ENCODE measurements at regions not wholly inside any gene's neighbourhood (a gene's known extent, or its start where the extent isn't known, plus 50 kb on each side); places are given as distances from the start of the nearest gene placed in this dataset.
"Not testable (repeated sequence)": the region's sequence is repeated elsewhere in the genome, so short reads cannot be mapped to it uniquely, and the experiment has no call there.

- Histone ChIP-seq H3K36me3 (ENCODE audit: control insufficient read depth, insufficient read depth, low read length) (no peaks in the 10 kb centered on the region), H3K27me3 (ENCODE audit: control insufficient read depth, insufficient read depth, low read length) (no peaks in the 10 kb centered on the region), H3K4me1 (ENCODE audit: control insufficient read depth, insufficient read depth, low read length) (no peaks in the 10 kb centered on the region), H3K9ac (ENCODE audit: low read depth, low read length) (no peak overlapping the region), H3K9me3 (ENCODE audit: control insufficient read depth, insufficient read depth, low read length) (no peaks in the 10 kb centered on the region), H3K4me3 (ENCODE audit: low read depth, low read length) (no peak overlapping the region)
Measured at GRCh38 chr1:234835239-234835638, 225.3 kb upstream of the IRF2BP2 start.

- no peaks in the 10 kb centered on the region for H3K9me3 ChIP-seq (ENCODE audit: control insufficient read depth, insufficient read depth, low read length)
- no peaks in the 10 kb centered on the region for H3K4me1 ChIP-seq (ENCODE audit: control insufficient read depth, insufficient read depth, low read length)
- H3K9ac ChIP-seq (ENCODE audit: low read depth, low read length), result no peak overlapping the region
- no peaks in the 10 kb centered on the region for H3K27me3 ChIP-seq (ENCODE audit: control insufficient read depth, insufficient read depth, low read length)
- no peak overlapping the region for H3K4me3 ChIP-seq (ENCODE audit: low read depth, low read length)
- H3K36me3 ChIP-seq (ENCODE audit: control insufficient read depth, insufficient read depth, low read length), result no peaks in the 10 kb centered on the region
Measured at GRCh38 chr1:234833646-234834045, 223.7 kb upstream of the IRF2BP2 start.

- no peaks in the 10 kb centered on the region for H3K27me3 ChIP-seq (ENCODE audit: control insufficient read depth, insufficient read depth, low read length)
- no peaks in the 10 kb centered on the region for H3K9me3 ChIP-seq (ENCODE audit: control insufficient read depth, insufficient read depth, low read length)
- no peak overlapping the region for H3K4me3 ChIP-seq (ENCODE audit: low read depth, low read length)
- H3K9ac ChIP-seq (ENCODE audit: low read depth, low read length), result no peak overlapping the region
- H3K36me3 ChIP-seq (ENCODE audit: control insufficient read depth, insufficient read depth, low read length), result no peaks in the 10 kb centered on the region
- H3K4me1 ChIP-seq (ENCODE audit: control insufficient read depth, insufficient read depth, low read length), result no peaks in the 10 kb centered on the region
Measured at GRCh38 chr1:234833118-234833517, 223.1 kb upstream of the IRF2BP2 start.

- Histone ChIP-seq H3K9ac (ENCODE audit: low read depth, low read length) (no peak overlapping the region), H3K36me3 (ENCODE audit: control insufficient read depth, insufficient read depth, low read length) (no peaks in the 10 kb centered on the region), H3K4me1 (ENCODE audit: control insufficient read depth, insufficient read depth, low read length) (no peaks in the 10 kb centered on the region), H3K9me3 (ENCODE audit: control insufficient read depth, insufficient read depth, low read length) (no peaks in the 10 kb centered on the region), H3K4me3 (ENCODE audit: low read depth, low read length) (no peak overlapping the region), H3K27me3 (ENCODE audit: control insufficient read depth, insufficient read depth, low read length) (no peaks in the 10 kb centered on the region)
Measured at GRCh38 chr1:234827656-234828055, 217.7 kb upstream of the IRF2BP2 start.

GRCh38 chr1:234827181-234827580 is 217.2 kb upstream of the IRF2BP2 start:
- Histone ChIP-seq H3K9me3 (ENCODE audit: control insufficient read depth, insufficient read depth, low read length) (no peaks in the 10 kb centered on the region), H3K27me3 (ENCODE audit: control insufficient read depth, insufficient read depth, low read length) (no peaks in the 10 kb centered on the region), H3K4me3 (ENCODE audit: low read depth, low read length) (no peak overlapping the region), H3K36me3 (ENCODE audit: control insufficient read depth, insufficient read depth, low read length) (no peaks in the 10 kb centered on the region), H3K4me1 (ENCODE audit: control insufficient read depth, insufficient read depth, low read length) (no peaks in the 10 kb centered on the region), H3K9ac (ENCODE audit: low read depth, low read length) (no peak overlapping the region)

- H3K4me3 ChIP-seq (ENCODE audit: low read depth, low read length), result no peak overlapping the region
- no peaks in the 10 kb centered on the region for H3K27me3 ChIP-seq (ENCODE audit: control insufficient read depth, insufficient read depth, low read length)
- no peak overlapping the region for H3K9ac ChIP-seq (ENCODE audit: low read depth, low read length)
- H3K36me3 ChIP-seq (ENCODE audit: control insufficient read depth, insufficient read depth, low read length), result no peaks in the 10 kb centered on the region
- no peaks in the 10 kb centered on the region for H3K9me3 ChIP-seq (ENCODE audit: control insufficient read depth, insufficient read depth, low read length)
- H3K4me1 ChIP-seq (ENCODE audit: control insufficient read depth, insufficient read depth, low read length), result no peaks in the 10 kb centered on the region
Measured at GRCh38 chr1:234826352-234826751, 216.4 kb upstream of the IRF2BP2 start.

GRCh38 chr1:234825498-234826165 is 215.7 kb upstream of the IRF2BP2 start:
- H3K36me3 ChIP-seq (ENCODE audit: control insufficient read depth, insufficient read depth, low read length), result no peaks in the 10 kb centered on the region
- H3K9me3 ChIP-seq (ENCODE audit: control insufficient read depth, insufficient read depth, low read length), result no peaks in the 10 kb centered on the region
- H3K9ac ChIP-seq (ENCODE audit: low read depth, low read length), result no peak overlapping the region
- H3K4me3 ChIP-seq (ENCODE audit: low read depth, low read length), result no peak overlapping the region
- H3K27me3 ChIP-seq (ENCODE audit: control insufficient read depth, insufficient read depth, low read length), result no peaks in the 10 kb centered on the region
- H3K4me1 ChIP-seq (ENCODE audit: control insufficient read depth, insufficient read depth, low read length), result no peaks in the 10 kb centered on the region

GRCh38 chr1:234824836-234825235 is 214.9 kb upstream of the IRF2BP2 start:
- not testable (repeated sequence) for H3K4me3 ChIP-seq (ENCODE audit: low read depth, low read length); H3K4me1 ChIP-seq (ENCODE audit: control insufficient read depth, insufficient read depth, low read length); H3K27me3 ChIP-seq (ENCODE audit: control insufficient read depth, insufficient read depth, low read length); H3K9ac ChIP-seq (ENCODE audit: low read depth, low read length); H3K9me3 ChIP-seq (ENCODE audit: control insufficient read depth, insufficient read depth, low read length); H3K36me3 ChIP-seq (ENCODE audit: control insufficient read depth, insufficient read depth, low read length)

GRCh38 chr1:234823191-234824176 is 213.5 kb upstream of the IRF2BP2 start:
- Histone ChIP-seq H3K36me3 (ENCODE audit: control insufficient read depth, insufficient read depth, low read length) (no peaks in the 10 kb centered on the region), H3K27me3 (ENCODE audit: control insufficient read depth, insufficient read depth, low read length) (no peaks in the 10 kb centered on the region), H3K9me3 (ENCODE audit: control insufficient read depth, insufficient read depth, low read length) (no peaks in the 10 kb centered on the region), H3K4me3 (ENCODE audit: low read depth, low read length) (no peak overlapping the region), H3K9ac (ENCODE audit: low read depth, low read length) (no peak overlapping the region), H3K4me1 (ENCODE audit: control insufficient read depth, insufficient read depth, low read length) (no peaks in the 10 kb centered on the region)

- Histone ChIP-seq H3K27me3 (ENCODE audit: control insufficient read depth, insufficient read depth, low read length) (no peaks in the 10 kb centered on the region), H3K36me3 (ENCODE audit: control insufficient read depth, insufficient read depth, low read length) (no peaks in the 10 kb centered on the region), H3K9ac (ENCODE audit: low read depth, low read length) (no peak overlapping the region), H3K9me3 (ENCODE audit: control insufficient read depth, insufficient read depth, low read length) (no peaks in the 10 kb centered on the region), H3K4me3 (ENCODE audit: low read depth, low read length) (no peak overlapping the region), H3K4me1 (ENCODE audit: control insufficient read depth, insufficient read depth, low read length) (no peaks in the 10 kb centered on the region)
Measured at GRCh38 chr1:234821840-234822239, 211.9 kb upstream of the IRF2BP2 start.

GRCh38 chr1:234820597-234820996 is 210.6 kb upstream of the IRF2BP2 start:
- H3K4me3 ChIP-seq (ENCODE audit: low read depth, low read length), result no peak overlapping the region
- no peaks in the 10 kb centered on the region for H3K4me1 ChIP-seq (ENCODE audit: control insufficient read depth, insufficient read depth, low read length)
- H3K9me3 ChIP-seq (ENCODE audit: control insufficient read depth, insufficient read depth, low read length), result no peaks in the 10 kb centered on the region
- H3K27me3 ChIP-seq (ENCODE audit: control insufficient read depth, insufficient read depth, low read length), result no peaks in the 10 kb centered on the region
- no peak overlapping the region for H3K9ac ChIP-seq (ENCODE audit: low read depth, low read length)
- H3K36me3 ChIP-seq (ENCODE audit: control insufficient read depth, insufficient read depth, low read length), result no peaks in the 10 kb centered on the region

- H3K4me3 ChIP-seq (ENCODE audit: low read depth, low read length); H3K9ac ChIP-seq (ENCODE audit: low read depth, low read length); H3K9me3 ChIP-seq (ENCODE audit: control insufficient read depth, insufficient read depth, low read length): not testable (repeated sequence)
Measured at GRCh38 chr1:234819845-234820244, 209.9 kb upstream of the IRF2BP2 start.

More at GRCh38 chr1:234819845-234820244, 209.9 kb upstream of the IRF2BP2 start:
- not testable (repeated sequence) for H3K4me1 ChIP-seq (ENCODE audit: control insufficient read depth, insufficient read depth, low read length); H3K36me3 ChIP-seq (ENCODE audit: control insufficient read depth, insufficient read depth, low read length); H3K27me3 ChIP-seq (ENCODE audit: control insufficient read depth, insufficient read depth, low read length)

Measured in iPS-15b (cell line).